CD4-positive, alpha-beta T cell treated with Interleukin-17A for 4 hours (primary cell): ENCODE measurements at regions not wholly inside any gene's neighbourhood (a gene's known extent, or its start where the extent isn't known, plus 50 kb on each side); places are given as distances from the start of the nearest gene placed in this dataset.
"Not testable (repeated sequence)": the region's sequence is repeated elsewhere in the genome, so short reads cannot be mapped to it uniquely, and the experiment has no call there.

Experiments
- DNase-seq: peaks from one replicate; pipeline ENCODE4 v3.0.0-alpha.2; 2020; ENCODE audit warnings: mixed read lengths

DNA sequence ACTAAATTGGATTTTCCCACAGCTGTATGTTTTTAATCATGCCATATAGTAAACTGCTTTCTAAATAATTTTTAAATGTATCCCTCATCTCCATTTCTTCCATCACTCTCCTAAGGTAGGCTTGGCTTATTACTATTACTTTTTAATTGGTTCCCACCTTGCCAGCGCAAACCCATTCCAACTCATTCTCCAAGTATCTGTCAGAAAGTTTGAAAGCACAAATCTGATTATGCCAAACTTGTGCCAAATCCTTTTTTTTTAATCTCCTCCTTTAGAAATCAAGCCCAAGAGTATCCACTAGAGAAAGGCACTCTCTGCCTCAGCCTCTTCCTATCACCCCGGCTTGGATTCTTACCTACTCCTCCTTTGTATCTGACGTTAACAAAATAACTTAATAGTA, 784.5 kb downstream of the TBL1XR1 start:
- DNase-seq: no peak

GRCh38 chr3:176403531-176403930, 793.8 kb downstream of the TBL1XR1 start:
- no peak for DNase-seq

GRCh38 chr3:176401211-176401610, 796.1 kb downstream of the TBL1XR1 start:
- no peak for DNase-seq

GRCh38 chr3:176399193-176399592, 798.1 kb downstream of the TBL1XR1 start:
- no peak for DNase-seq

GRCh38 chr3:176395240-176395639, 802.0 kb downstream of the TBL1XR1 start:
- no peak for DNase-seq

GRCh38 chr3:176378789-176379188, 818.5 kb downstream of the TBL1XR1 start:
- DNase-seq: no peak

DNA sequence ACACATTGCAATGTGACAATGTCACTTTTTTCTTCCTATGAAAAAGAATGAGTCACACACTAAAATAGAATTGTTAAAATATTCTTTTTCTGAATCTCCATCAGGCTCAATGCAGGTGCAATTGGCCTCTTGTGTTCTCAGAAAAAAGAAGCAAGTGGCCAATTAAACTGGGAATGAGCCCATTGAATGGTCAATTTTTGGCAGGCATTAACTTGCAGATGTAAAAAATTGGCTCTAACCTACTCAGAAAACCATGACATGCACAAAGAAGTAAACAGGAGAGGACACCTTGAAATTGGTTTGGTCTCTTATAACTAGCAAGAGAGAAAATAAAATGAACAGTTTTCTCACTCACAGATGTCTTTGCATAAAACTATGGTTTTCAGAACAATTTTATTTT, 820.8 kb downstream of the TBL1XR1 start:
- no peak for DNase-seq

GRCh38 chr3:176375519-176375918, 821.8 kb downstream of the TBL1XR1 start:
- no peak for DNase-seq

DNA sequence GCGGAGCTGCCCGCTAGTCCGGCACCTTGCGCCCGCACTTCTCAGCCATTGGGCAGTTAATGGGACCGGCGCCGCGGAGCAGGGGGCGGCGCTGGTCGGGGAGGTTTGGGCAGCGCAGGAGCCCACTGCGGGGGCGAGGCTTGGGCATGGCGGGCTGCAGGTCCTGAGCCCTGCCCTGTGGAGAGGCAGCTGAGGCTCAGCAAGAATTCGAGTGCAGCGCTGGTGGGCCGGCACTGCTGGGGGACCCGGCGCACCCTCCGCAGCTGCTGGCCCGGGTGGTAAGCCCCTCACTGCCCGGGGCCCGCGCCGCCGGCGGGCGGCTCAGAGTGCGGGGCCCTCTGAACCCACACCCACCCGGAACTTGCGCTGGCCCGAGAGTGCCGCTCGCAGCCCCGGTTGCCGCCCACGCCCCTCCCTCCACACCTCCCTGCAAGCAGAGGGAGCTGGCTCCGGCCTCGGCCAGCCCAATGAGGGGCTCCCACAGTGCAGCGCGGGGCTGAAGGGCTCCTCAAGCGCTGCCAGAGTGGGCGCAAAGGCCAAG, 835.0 kb downstream of the TBL1XR1 start:
- no peak for DNase-seq

- DNase-seq: no peak
Measured at GRCh38 chr3:176359211-176359610, 838.1 kb downstream of the TBL1XR1 start.

- no peak for DNase-seq
Measured at GRCh38 chr3:176357891-176358290, 839.4 kb downstream of the TBL1XR1 start.

- DNase-seq: no peak
Measured at GRCh38 chr3:176354843-176355242, 842.4 kb downstream of the TBL1XR1 start.

DNA sequence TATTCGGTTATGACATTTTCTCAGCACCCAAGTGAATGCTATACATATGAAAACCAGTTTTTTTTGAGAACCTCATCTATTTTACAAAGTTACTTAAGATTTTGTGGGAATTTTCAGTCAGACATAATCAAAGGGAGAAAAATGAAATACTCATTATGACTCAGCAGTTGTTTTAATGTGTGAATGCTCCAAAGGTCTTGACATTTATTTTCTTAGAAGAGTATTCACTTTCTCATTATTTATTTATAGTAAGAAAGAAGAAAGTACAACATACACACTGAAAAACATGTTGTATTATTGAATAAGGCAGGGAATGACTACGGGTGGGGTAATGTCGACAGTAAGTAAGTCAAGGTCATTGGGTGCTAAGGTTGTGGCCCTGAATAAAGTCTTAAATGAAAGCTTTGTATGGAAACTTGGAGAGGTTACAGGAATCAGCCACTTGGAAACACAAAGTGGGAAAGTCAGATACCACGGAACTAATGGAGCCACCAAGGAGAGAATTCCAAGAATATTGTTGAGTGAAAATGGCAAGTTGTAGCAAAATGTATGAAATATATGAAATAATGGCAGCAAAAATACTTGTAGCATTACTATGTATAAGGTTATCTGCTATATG, 844.5 kb downstream of the TBL1XR1 start:
- no peak for DNase-seq

GRCh38 chr3:176351408-176351807, 845.9 kb downstream of the TBL1XR1 start:
- no peak for DNase-seq

DNA sequence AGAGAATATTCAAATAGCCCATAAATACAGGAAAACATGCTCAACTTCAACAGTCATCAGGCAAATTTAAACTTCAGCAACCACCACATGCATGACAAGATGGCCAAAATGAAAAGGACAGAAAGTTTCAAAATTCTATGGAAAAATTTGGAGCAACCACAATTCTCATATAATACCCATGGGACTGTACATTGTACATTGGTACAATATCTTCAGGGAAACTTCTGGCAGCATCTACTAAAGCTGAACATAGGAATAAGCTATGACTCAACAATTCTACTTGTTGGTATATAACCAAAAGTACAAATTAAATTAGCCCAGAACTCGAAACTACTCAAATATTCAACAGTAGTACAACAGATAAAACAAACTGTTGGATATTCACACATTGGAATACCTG, 847.6 kb downstream of the TBL1XR1 start:
- no peak for DNase-seq

DNA sequence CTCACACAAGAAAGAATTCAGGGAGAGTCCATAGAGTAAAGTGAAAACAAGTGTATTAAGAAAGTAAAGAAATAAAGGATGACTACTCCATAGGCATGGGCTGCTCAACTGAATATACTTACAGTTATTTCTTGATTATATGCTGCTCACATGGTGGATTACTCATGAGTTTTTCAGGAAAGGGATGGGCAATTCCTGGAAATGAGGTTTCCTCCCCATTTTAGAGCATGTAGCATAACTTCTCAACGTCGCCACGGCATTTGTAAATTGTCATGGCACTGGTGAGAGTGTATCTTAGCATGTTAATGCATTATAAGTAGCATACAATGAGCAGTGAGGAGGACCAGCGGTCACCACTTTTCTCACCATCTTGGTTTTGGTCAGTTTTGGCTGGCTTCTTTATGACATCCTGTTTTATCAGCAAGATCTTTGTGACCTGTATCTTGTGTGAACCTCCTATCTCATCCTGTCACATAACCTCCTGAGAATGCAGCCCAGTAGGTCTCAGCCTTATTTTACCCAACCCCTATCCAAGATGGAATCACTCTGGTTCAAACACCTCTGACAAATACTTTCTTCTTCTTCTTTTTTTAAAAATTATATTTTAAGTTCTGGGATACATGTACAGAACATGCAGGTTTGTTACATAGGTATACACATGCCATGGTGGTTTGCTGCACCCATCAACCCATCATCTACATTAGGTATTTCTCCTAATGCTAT, 849.7 kb downstream of the TBL1XR1 start:
- DNase-seq: no peak

GRCh38 chr3:176341963-176342362, 855.3 kb downstream of the TBL1XR1 start:
- DNase-seq: no peak

GRCh38 chr3:176328666-176329065, 868.6 kb downstream of the TBL1XR1 start:
- DNase-seq: no peak

- DNase-seq: no peak
Measured at GRCh38 chr3:176328198-176328597, 869.1 kb downstream of the TBL1XR1 start.

DNA sequence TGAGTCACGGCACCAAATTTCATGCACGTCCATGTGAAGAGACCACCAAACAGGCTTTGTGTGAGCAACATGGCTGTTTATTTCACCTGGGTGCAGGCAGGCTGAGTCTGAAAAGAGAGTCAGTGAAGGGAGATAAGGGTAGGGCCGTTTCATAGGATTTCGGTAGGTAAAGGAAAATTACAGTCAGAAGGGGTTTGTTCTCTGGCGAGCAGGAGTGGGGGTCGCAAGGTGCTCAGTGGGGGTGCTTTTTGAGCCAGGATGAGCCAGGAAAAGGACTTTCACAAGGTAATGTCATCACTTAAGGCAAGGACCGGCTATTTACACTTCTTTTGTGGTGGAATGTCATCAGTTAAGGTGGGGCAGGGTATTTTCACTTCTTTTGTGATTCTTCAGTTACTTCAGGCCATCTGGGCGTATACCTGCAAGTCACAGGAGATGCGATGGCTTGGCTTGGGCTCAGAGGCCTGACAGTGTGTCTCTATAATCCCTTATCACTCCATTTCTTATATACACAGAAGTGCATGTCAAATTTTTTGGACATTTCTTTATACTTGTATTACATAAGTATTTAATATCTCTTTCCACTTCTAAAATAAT, 870.3 kb downstream of the TBL1XR1 start:
- DNase-seq: not testable (repeated sequence)

DNA sequence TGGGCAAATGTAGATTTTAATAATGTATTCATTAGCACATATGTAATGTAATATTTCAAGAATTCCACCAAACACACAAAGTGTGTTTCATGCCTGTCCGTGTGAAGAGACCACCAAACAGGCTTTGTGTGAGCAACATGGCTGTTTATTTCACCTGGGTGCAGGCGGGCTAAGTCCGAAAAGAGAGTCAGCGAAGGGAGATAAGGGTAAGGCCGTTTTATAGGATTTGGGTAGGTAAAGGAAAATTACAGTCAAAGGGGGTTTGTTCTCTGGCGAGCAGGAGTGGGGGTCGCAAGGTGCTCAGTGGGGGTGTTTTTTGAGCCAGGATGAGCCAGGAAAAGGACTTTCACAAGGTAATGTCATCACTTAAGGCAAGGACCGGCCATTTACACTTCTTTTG, 875.8 kb downstream of the TBL1XR1 start:
- DNase-seq: not testable (repeated sequence)

GRCh38 chr3:176321099-176321498, 876.2 kb downstream of the TBL1XR1 start:
- DNase-seq: no peak

- no peak for DNase-seq
Measured at GRCh38 chr3:176313426-176313825, 883.9 kb downstream of the TBL1XR1 start.

- no peak for DNase-seq
Measured at GRCh38 chr3:176310641-176311040, 886.6 kb downstream of the TBL1XR1 start.
